Stimulated activated CD4-positive, alpha-beta T cell treated with anti-CD3 and anti-CD28 coated beads, TNF-alpha, amount 100 ng/mL, for 4 hours (primary cell): ENCODE measurements at regions not wholly inside any gene's neighbourhood (a gene's known extent, or its start where the extent isn't known, plus 50 kb on each side); places are given as distances from the start of the nearest gene placed in this dataset.
"Not testable (repeated sequence)": the region's sequence is repeated elsewhere in the genome, so short reads cannot be mapped to it uniquely, and the experiment has no call there.

Experiments
- DNase-seq, 3 experiments: peaks; one replicate each; pipeline ENCODE4 v3.0.0-alpha.2; 2020; ENCODE audit warnings: low read depth in 3 of 3

GRCh38 chr17:43315858-43316521 lies 82.2 kb upstream of the RNU2-1 start:
- no peak for DNase-seq

GRCh38 chr17:43315369-43315768 lies 81.6 kb upstream of the RNU2-1 start:
- no peak for DNase-seq

- no peak for DNase-seq
These were observed 80.8 kb upstream of the RNU2-1 start for GRCh38 chr17:43314611-43315011.

- no peak for DNase-seq
These were observed 78.2 kb upstream of the RNU2-1 start for GRCh38 chr17:43312011-43312410.

DNA sequence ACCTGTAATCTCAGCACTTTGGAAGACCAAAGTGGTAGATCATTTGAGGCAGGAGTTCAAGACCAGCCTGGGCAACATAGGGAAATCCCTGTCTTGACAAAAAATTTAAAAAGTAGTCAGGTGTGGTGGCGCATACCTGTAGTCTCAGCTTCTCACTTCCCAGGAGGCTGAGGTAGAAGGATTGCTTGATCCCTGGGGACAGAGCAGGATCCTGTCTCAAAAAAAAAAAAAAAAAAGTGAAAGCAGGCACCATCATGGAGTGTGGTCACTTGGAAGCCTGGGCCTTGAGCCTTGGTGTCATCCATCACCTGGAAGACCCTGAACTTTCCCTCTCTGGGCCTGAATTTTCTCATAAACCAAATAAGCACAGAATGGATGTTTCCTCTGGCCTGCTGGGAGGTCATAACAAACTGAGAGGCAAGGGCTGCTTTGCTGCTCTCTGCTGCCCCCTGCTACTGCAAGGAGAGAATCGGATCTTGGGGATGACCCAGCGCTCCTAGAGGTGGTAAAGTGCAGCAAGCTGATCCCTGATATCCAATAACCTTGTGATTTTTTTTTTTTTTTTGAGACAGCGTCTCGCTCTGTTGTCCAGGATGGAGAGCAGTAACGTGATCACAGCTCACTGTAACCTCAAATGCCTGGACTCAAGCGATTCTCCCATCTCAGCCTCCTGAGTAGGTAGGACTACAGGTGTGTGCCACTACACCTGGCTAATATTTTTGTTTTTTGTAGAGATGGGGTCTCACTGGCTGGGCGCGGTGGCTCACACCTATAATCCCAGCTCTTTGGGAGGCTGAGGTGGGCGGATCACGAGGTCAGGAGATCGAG lies 75.9 kb upstream of the RNU2-1 start:
- no peak for DNase-seq

DNA sequence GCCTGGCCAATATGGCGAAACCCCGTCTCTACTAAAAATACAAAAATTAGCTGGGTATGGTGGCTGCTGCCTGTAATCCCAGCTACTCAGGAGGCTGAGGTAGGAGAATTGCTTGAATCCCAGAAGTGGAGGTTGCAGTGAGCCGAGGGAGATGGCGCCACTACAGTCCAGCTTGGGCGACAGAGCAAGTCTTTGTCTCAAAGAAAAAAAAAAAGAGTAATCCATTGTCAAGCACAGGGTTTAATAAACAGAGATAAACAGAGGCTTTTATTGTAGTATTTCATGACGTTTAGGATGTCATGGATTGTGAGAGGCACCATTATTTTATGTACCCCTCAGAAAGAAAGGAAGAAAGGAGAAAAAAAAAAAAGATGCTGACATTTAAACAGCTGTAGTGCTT lies 75.2 kb upstream of the RNU2-1 start:
- no peak for DNase-seq

DNA sequence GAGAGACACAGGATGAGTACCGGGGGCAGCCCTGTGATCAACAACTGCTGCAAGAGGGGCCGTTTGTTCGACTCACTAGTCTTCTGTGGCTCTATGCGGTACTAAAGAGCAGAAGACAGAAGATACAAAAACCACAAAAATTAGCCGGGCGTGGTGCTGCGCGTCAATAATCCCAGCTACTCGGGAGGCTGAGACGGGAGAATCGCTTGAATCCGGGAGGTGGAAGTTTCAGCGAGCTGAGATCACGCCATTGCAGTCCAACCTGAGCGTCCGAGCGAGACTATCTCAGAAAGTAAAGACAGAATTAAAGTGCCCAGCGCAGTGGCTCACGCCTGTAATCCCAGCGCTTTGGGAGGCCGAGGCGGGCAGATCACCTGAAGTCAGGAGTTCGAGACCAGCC lies 71.0 kb upstream of the RNU2-1 start:
- not testable (repeated sequence) for DNase-seq

DNA sequence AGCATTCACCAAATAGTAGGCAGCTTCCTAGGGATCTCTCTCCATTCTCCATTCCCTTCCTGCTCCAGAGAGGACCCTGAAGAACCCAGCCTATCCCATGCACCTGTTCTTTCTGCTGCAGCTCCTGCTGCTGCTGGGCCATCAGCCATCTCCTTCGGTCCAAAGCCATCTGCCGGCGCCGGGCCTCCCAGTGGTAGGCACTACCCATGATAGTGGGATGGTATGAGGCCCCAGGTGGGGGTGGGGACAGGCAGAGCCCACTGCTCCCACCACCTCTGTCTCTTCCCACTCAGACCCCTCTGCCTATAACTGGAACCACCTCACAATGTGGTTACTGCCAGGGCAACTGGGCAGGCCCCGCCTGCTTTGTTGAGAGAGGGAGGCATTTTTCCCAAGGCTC lies 69.3 kb upstream of the RNU2-1 start:
- DNase-seq: not testable (repeated sequence)

GRCh38 chr17:43299300-43300076 lies 65.7 kb upstream of the RNU2-1 start:
- not testable (repeated sequence) for DNase-seq

DNA sequence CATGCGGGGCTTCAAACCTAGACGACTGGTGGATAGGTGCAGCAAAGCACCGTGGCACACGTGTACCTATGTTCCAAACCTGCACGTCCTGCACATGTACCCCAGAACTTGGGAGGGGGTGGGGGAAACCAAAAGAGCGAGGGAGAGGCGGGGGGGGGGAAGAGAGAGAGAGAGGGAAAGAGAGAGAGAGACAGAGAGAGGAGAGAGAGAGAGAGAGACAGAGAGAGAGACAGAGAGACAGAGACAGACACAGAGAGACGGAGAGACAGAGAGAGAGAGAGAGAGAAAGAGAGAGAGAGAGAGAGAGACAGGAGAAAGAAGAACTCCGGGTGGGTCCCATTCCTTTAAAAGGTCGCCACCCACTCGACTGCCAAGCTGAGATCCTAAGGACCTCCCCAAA lies 55.9 kb upstream of the RNU2-1 start:
- not testable (repeated sequence) for DNase-seq

DNA sequence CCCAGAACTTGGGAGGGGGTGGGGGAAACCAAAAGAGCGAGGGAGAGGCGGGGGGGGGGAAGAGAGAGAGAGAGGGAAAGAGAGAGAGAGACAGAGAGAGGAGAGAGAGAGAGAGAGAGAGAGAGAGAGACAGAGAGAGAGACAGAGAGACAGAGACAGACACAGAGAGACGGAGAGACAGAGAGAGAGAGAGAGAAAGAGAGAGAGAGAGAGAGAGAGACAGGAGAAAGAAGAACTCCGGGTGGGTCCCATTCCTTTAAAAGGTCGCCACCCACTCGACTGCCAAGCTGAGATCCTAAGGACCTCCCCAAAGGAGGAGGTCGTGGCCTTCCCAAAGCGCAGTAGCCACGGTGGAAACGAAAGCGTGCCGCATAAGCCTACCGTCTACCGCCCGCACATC lies 49.8 kb upstream of the RNU2-1 start:
- not testable (repeated sequence) for DNase-seq
